ENCODE measurements at regions not wholly inside any gene's neighbourhood (a gene's known extent, or its start where the extent isn't known, plus 50 kb on each side); places are given as distances from the start of the nearest gene placed in this dataset.
"Not testable (repeated sequence)": the region's sequence is repeated elsewhere in the genome, so short reads cannot be mapped to it uniquely, and the experiment has no call there.

DNA sequence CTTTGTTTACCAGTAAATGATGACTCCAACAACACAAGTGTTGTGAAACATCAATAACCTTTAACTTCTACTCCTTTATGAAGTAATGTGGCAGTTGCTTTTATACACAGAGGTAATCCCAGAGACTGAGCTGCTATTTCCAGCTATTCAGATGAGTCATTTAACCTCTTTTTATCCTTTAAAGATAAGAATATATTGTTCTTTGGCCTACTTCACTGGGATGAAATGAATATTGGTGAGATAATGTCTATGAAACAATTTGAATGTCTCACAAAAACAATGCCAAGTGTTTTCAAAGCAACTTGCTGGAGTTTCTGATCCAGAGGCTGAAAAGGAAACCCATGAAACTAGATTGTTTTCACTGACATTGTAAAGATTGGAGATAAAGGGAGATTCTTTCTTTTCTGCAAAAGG is 564.4 kb upstream of the LUZP2 start:
- intact Hi-C loops (cut with micrococcal nuclease; ENCODE audit: unreplicated experiment) = no loop called here
- H3K4me1 ChIP-seq (ENCODE audit: insufficient read depth, low read length, poor library complexity, severe bottlenecking) = no peaks in the 10 kb centered on the region
- BruUV-seq (replicated peaks) = no TSS peak
- POLR2A ChIA-PET (ENCODE audit: low non-redundant PET) = no interaction called here
- DNase-seq (ENCODE audit: low spot score) = no peak
- no peak overlapping the region for H3K27ac ChIP-seq (ENCODE audit: low read depth, low read length, poor library complexity, severe bottlenecking)
- H3K9me3 ChIP-seq (ENCODE audit: low read depth, low read length, poor library complexity, severe bottlenecking) = no peaks in the 10 kb centered on the region
- H3K4me3 ChIP-seq (ENCODE audit: low read depth, low read length, poor library complexity, severe bottlenecking) = no peak overlapping the region
- CTCF ChIA-PET = no interaction called here
- H3K27me3 ChIP-seq (replicated peaks; ENCODE audit: insufficient read depth, low read depth, low read length, poor library complexity) = no peaks in the 10 kb centered on the region
- TF ChIP-seq CTCF (conservative IDR thresholded peaks at IDR 0.05; ENCODE audit: low read depth, low read length) (no peak), EZH2 (IDR thresholded peaks at IDR 0.05; ENCODE audit: borderline replicate concordance, low read depth, low read length, poor library complexity, severe bottlenecking) (no peak)
- no peaks in the 10 kb centered on the region for H3K36me3 ChIP-seq (ENCODE audit: insufficient read depth, low read length, poor library complexity, severe bottlenecking)

DNA sequence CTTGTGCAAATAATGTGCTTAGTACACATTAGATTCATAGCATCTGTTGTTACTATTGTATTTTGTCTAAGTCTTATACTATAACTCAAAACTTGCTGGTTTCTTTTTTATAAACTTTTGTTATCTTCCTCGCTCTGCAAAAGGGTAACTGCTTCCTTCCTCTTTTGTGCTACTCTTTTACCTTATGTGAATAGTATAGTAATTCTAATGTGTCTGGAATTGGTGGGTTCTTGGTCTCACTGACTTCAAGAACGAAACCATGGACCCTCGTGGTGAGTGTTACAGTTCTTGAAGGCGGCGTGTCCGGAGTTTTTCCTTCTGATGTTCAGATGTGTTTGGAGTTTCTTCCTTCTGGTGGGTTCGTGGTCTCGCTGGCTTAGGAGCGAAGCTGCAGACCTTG is 563.1 kb upstream of the LUZP2 start:
- Histone ChIP-seq H3K4me3 (ENCODE audit: low read depth, low read length, poor library complexity, severe bottlenecking) (no peak overlapping the region), H3K27me3 (replicated peaks; ENCODE audit: insufficient read depth, low read depth, low read length, poor library complexity) (no peaks in the 10 kb centered on the region), H3K4me1 (ENCODE audit: insufficient read depth, low read length, poor library complexity, severe bottlenecking) (no peaks in the 10 kb centered on the region), H3K9me3 (ENCODE audit: low read depth, low read length, poor library complexity, severe bottlenecking) (no peaks in the 10 kb centered on the region), H3K27ac (ENCODE audit: low read depth, low read length, poor library complexity, severe bottlenecking) (no peak overlapping the region), H3K36me3 (ENCODE audit: insufficient read depth, low read length, poor library complexity, severe bottlenecking) (no peaks in the 10 kb centered on the region)
- no TSS peak for BruUV-seq (replicated peaks)
- POLR2A ChIA-PET (ENCODE audit: low non-redundant PET) = no interaction called here
- no peak for TF ChIP-seq EZH2 (IDR thresholded peaks at IDR 0.05; ENCODE audit: borderline replicate concordance, low read depth, low read length, poor library complexity, severe bottlenecking)
- TF ChIP-seq CTCF (conservative IDR thresholded peaks at IDR 0.05; ENCODE audit: low read depth, low read length) = no peak
- intact Hi-C loops (cut with micrococcal nuclease; ENCODE audit: unreplicated experiment) = no loop called here
- CTCF ChIA-PET = no interaction called here
- no peak for DNase-seq (ENCODE audit: low spot score)

GRCh38 chr11:23934671-23935270 is 562.1 kb upstream of the LUZP2 start:
- BruUV-seq (replicated peaks); intact Hi-C loops (cut with micrococcal nuclease; ENCODE audit: unreplicated experiment); H3K4me3 ChIP-seq (ENCODE audit: low read depth, low read length, poor library complexity, severe bottlenecking); CTCF ChIA-PET; H3K27ac ChIP-seq (ENCODE audit: low read depth, low read length, poor library complexity, severe bottlenecking); POLR2A ChIA-PET (ENCODE audit: low non-redundant PET); H3K4me1 ChIP-seq (ENCODE audit: insufficient read depth, low read length, poor library complexity, severe bottlenecking); DNase-seq (ENCODE audit: low spot score); H3K9me3 ChIP-seq (ENCODE audit: low read depth, low read length, poor library complexity, severe bottlenecking); H3K27me3 ChIP-seq (replicated peaks; ENCODE audit: insufficient read depth, low read depth, low read length, poor library complexity); H3K36me3 ChIP-seq (ENCODE audit: insufficient read depth, low read length, poor library complexity, severe bottlenecking): not testable (repeated sequence)

DNA sequence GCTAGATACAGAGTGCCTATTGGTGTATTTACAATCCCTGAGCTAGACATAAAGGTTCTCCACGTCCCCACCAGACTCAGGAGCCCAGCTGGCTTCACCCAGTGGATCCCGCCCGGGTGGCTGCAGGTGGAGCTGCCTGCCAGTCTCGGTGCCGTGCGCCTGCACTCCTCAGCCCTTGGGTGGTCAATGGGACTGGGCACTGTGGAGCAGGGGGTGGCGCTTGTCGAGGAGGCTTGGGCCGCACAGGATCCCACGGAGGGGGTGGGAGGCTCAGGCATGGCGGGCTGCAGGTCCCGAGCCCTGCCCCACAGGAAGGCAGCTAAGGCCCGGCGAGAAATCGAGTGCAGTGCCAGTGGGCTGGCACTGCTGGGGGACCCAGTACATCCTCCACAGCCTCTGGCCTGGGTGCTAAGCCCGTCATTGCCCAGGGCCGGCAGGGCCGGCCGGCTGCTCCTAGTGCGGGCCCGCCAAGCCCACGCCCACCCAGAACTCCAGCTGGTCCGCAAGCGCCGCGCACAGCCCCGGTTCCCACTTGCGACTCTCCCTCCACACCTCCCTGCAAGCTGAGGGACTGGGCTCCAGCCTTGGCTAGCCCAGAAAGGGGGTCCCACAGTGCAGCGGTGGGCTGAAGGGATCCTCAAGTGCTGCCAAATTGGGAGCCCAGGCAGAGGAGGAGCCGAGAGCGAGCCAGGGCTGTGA is 554.6 kb upstream of the LUZP2 start:
- CTCF ChIA-PET; H3K9me3 ChIP-seq (ENCODE audit: low read depth, low read length, poor library complexity, severe bottlenecking): not testable (repeated sequence)

More for the DNA sequence above, 554.6 kb upstream of the LUZP2 start:
- H3K27ac ChIP-seq (ENCODE audit: low read depth, low read length, poor library complexity, severe bottlenecking); H3K27me3 ChIP-seq (replicated peaks; ENCODE audit: insufficient read depth, low read depth, low read length, poor library complexity); H3K4me3 ChIP-seq (ENCODE audit: low read depth, low read length, poor library complexity, severe bottlenecking); DNase-seq (ENCODE audit: low spot score); H3K36me3 ChIP-seq (ENCODE audit: insufficient read depth, low read length, poor library complexity, severe bottlenecking); intact Hi-C loops (cut with micrococcal nuclease; ENCODE audit: unreplicated experiment); H3K4me1 ChIP-seq (ENCODE audit: insufficient read depth, low read length, poor library complexity, severe bottlenecking); BruUV-seq (replicated peaks); POLR2A ChIA-PET (ENCODE audit: low non-redundant PET): not testable (repeated sequence)
